Muscle layer of duodenum (tissue), 2 donors: ENCODE measurements at regions not wholly inside any gene's neighbourhood (a gene's known extent, or its start where the extent isn't known, plus 50 kb on each side); places are given as distances from the start of the nearest gene placed in this dataset.

Experiments
- H3K27ac ChIP-seq: one replicate; pipeline ENCODE4 v1.7.0; 2013; ENCODE audit warnings: mild to moderate bottlenecking, low read length
- H3K27me3 ChIP-seq: one replicate; pipeline ENCODE4 v1.7.0; 2013; ENCODE audit warnings: low read depth, mild to moderate bottlenecking, control low read depth, low read length
- H3K36me3 ChIP-seq, 2 donors: one replicate each; pipeline ENCODE4 v1.7.0; 2013; ENCODE audit warnings: low read length in 2 of 2, control low read depth in 1 of 2, mild to moderate bottlenecking in 1 of 2; ENCODE audit not compliant: insufficient read depth in 2 of 2, control insufficient read depth in 1 of 2
- H3K4me1 ChIP-seq, 2 donors: one replicate each; pipeline ENCODE4 v1.7.0; 2013; ENCODE audit warnings: low read length in 2 of 2, mild to moderate bottlenecking in 2 of 2, control low read depth in 1 of 2, moderate library complexity in 1 of 2; ENCODE audit not compliant: insufficient read depth in 2 of 2, control insufficient read depth in 1 of 2
- H3K4me3 ChIP-seq, 2 donors: one replicate each; pipeline ENCODE4 v1.7.0; 2013; ENCODE audit warnings: low read length in 2 of 2, low read depth in 1 of 2, mild to moderate bottlenecking in 1 of 2
- H3K9me3 ChIP-seq, 2 donors: one replicate each; pipeline ENCODE4 v1.7.0; 2013; ENCODE audit warnings: low read length in 2 of 2, control low read depth in 1 of 2, mild to moderate bottlenecking in 1 of 2; ENCODE audit not compliant: control insufficient read depth in 1 of 2
- donor health status: healthy.

DNA sequence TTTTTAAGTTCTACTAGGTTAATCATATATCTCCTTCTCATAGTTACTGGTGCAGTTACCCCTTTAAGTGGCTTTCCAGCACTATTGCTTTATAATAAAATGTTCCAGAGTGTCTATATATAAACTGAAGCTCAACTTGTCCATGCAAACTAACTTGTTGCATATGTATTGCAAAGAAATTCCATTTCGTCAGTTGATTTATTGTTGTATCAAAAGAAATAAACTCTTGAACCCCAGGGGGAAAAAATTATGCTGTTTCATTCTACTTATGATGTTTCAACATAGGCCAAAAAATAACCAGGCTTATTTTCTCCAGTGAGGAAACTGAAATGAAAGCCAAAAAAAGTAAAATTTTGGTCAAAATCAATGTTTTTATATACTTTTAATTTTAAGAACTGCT, 491.9 kb downstream of the NR4A2 start:
- no peaks in the 10 kb centered on the region for H3K27me3 ChIP-seq
- no peak overlapping the region for H3K27ac ChIP-seq
- no peaks in the 10 kb centered on the region for H3K36me3 ChIP-seq
- H3K9me3 ChIP-seq = no peaks in the 10 kb centered on the region
- no peaks in the 10 kb centered on the region for H3K4me1 ChIP-seq
- no peak overlapping the region for H3K4me3 ChIP-seq

DNA sequence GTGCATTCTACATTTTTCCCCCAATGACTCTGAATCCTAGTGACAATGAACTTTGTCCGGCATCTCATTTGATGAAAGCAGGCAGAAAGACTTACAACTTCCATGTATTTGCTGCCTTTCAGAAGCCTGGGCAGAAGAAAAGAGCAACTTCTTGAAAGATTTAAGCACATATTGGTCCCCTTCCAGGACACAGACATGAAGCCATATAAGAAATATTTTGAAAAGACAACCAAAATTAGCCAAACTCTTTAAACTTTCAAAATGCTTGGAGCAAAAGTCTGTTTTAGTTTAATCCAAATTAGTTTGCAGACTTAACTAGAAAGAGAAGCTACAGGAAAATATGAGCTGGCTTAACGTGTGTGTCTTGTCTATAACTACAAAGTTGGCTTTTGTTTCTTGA, 492.5 kb downstream of the NR4A2 start:
- no peaks in the 10 kb centered on the region for H3K9me3 ChIP-seq

GRCh38 chr2:155839436-155839835, 493.1 kb downstream of the NR4A2 start:
- H3K4me3 ChIP-seq = no peak overlapping the region
- no peak overlapping the region for H3K27ac ChIP-seq
- H3K27me3 ChIP-seq = no peaks in the 10 kb centered on the region
- no peaks in the 10 kb centered on the region for H3K36me3 ChIP-seq
- no peaks in the 10 kb centered on the region for H3K9me3 ChIP-seq
- H3K4me1 ChIP-seq = no peaks in the 10 kb centered on the region

More for the DNA sequence above, 492.5 kb downstream of the NR4A2 start:
- H3K4me3 ChIP-seq = no peak overlapping the region
- H3K27ac ChIP-seq = no peak overlapping the region
- no peaks in the 10 kb centered on the region for H3K27me3 ChIP-seq
- no peaks in the 10 kb centered on the region for H3K36me3 ChIP-seq
- no peaks in the 10 kb centered on the region for H3K4me1 ChIP-seq

DNA sequence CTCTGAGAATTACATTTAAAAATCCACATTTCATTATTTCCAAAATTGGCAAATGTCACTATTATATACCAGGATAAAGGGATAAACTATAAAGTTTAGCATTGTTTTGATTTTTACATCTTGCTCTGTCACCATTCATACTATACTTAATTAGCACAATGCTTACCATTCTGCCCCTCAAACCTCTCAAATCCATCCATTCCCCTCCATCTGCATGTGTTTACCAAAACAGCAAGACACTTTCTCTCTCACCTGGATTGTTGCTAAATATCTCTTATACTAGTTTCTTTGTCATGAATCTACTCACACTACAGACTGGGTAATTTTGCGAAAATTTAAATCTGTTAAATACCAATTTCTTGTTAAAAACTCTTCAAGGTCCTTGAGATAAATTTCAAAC, 496.1 kb downstream of the NR4A2 start:
- no peaks in the 10 kb centered on the region for H3K9me3 ChIP-seq
- H3K4me3 ChIP-seq = no peak overlapping the region
- H3K27ac ChIP-seq = no peak overlapping the region
- H3K27me3 ChIP-seq = no peaks in the 10 kb centered on the region
- H3K36me3 ChIP-seq = no peaks in the 10 kb centered on the region
- no peaks in the 10 kb centered on the region for H3K4me1 ChIP-seq

GRCh38 chr2:155830817-155831579, 501.5 kb downstream of the NR4A2 start:
- no peaks in the 10 kb centered on the region for H3K36me3 ChIP-seq
- no peaks in the 10 kb centered on the region for H3K27me3 ChIP-seq

GRCh38 chr2:155830351-155830750, 502.2 kb downstream of the NR4A2 start:
- H3K27ac ChIP-seq = no peak overlapping the region
- no peaks in the 10 kb centered on the region for H3K36me3 ChIP-seq
- H3K9me3 ChIP-seq = no peaks in the 10 kb centered on the region
- H3K4me1 ChIP-seq = no peaks in the 10 kb centered on the region
- no peak overlapping the region for H3K4me3 ChIP-seq
- no peaks in the 10 kb centered on the region for H3K27me3 ChIP-seq

More at GRCh38 chr2:155830817-155831579, 501.5 kb downstream of the NR4A2 start:
- Histone ChIP-seq H3K4me3 (no peak overlapping the region), H3K27ac (no peak overlapping the region), H3K9me3 (no peaks in the 10 kb centered on the region), H3K4me1 (no peaks in the 10 kb centered on the region)

DNA sequence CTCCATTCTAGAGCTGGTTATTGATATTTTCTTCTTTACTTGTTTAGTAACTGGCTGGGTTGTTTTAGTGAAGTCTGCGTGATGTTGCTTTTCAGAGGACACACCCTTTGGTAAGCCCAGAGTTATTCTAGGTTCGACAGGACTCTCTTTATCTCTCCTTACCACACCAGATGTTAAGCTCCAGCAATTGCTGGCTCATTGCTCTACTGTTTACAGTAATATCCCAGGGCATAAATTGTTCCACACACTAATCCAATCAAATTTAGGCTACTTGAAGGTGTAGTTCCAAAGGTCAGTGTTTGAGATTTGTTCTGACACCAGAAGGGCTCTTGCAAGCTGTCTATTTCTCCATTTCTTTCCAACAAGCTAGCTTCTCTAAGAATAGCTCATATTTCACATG, 506.6 kb downstream of the NR4A2 start:
- no peaks in the 10 kb centered on the region for H3K9me3 ChIP-seq
- H3K27ac ChIP-seq = no peak overlapping the region
- no peaks in the 10 kb centered on the region for H3K4me1 ChIP-seq
- H3K36me3 ChIP-seq = no peaks in the 10 kb centered on the region
- no peaks in the 10 kb centered on the region for H3K27me3 ChIP-seq
- H3K4me3 ChIP-seq = no peak overlapping the region

- H3K4me3 ChIP-seq = no peak overlapping the region
- H3K4me1 ChIP-seq = no peaks in the 10 kb centered on the region
- H3K27ac ChIP-seq = no peak overlapping the region
- no peaks in the 10 kb centered on the region for H3K36me3 ChIP-seq
- no peaks in the 10 kb centered on the region for H3K27me3 ChIP-seq
- no peaks in the 10 kb centered on the region for H3K9me3 ChIP-seq
Measured at GRCh38 chr2:155815851-155816250, 516.7 kb downstream of the NR4A2 start.

DNA sequence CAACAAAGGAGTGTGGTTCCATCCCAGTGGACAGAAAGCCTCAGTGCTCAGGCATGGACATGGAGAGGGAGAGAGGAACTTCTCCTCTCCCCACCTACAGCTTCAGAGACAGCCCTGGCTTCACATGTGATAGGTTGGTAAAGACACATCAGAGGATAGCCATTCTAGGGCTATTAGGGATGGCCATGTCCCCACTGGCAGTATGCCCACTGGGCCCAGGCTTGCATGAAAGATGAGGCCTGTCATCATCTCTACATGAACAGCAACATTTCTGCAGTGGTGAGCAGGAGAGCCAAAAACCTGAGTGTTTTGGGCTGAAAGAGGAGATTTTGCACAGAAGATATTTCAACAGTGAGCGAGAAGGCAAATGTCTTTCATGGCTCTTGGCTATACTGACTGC, 517.2 kb downstream of the NR4A2 start:
- Histone ChIP-seq H3K4me1 (no peaks in the 10 kb centered on the region), H3K4me3 (no peak overlapping the region), H3K9me3 (no peaks in the 10 kb centered on the region), H3K27me3 (no peaks in the 10 kb centered on the region), H3K27ac (no peak overlapping the region), H3K36me3 (no peaks in the 10 kb centered on the region)

GRCh38 chr2:155810411-155810810, 522.1 kb downstream of the NR4A2 start:
- Histone ChIP-seq H3K9me3 (no peaks in the 10 kb centered on the region), H3K27me3 (no peaks in the 10 kb centered on the region), H3K4me1 (no peaks in the 10 kb centered on the region), H3K36me3 (no peaks in the 10 kb centered on the region), H3K27ac (no peak overlapping the region), H3K4me3 (no peak overlapping the region)

- no peak overlapping the region for H3K4me3 ChIP-seq
- H3K27ac ChIP-seq = no peak overlapping the region
- H3K4me1 ChIP-seq = no peaks in the 10 kb centered on the region
- no peaks in the 10 kb centered on the region for H3K36me3 ChIP-seq
- no peaks in the 10 kb centered on the region for H3K9me3 ChIP-seq
- H3K27me3 ChIP-seq = no peaks in the 10 kb centered on the region
Measured at GRCh38 chr2:155802888-155803287, 529.6 kb downstream of the NR4A2 start.

- no peaks in the 10 kb centered on the region for H3K36me3 ChIP-seq
- H3K27me3 ChIP-seq = no peaks in the 10 kb centered on the region
- no peaks in the 10 kb centered on the region for H3K4me1 ChIP-seq
- H3K27ac ChIP-seq = no peak overlapping the region
- peaks cover 17 to 19% of the 10 kb centered on the region in 2 donors for H3K9me3 ChIP-seq
- no peak overlapping the region for H3K4me3 ChIP-seq
Measured at GRCh38 chr2:155792666-155793065, 539.9 kb downstream of the NR4A2 start.
